ENCODE measurements at regions not wholly inside any gene's neighbourhood (a gene's known extent, or its start where the extent isn't known, plus 50 kb on each side); places are given as distances from the start of the nearest gene placed in this dataset.

DNA sequence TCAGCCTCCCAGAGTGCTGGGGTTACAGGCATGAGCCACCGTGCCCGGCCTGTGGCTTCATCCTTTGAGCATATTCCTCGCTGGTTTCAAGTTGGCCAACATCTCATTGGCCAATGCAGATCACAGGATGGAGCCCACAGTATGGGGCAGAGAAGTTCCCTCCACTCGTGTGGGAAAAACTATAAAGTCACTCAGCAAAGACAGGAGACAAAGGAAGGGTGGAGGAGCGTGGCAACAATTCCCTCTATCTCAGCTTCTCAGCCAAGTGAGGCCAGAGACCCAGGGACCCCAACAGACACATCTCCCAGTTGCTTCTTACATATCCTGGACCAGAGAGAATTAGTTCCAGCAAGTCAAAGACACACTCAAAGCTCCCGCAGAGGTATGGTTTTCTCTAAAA is 184.6 kb upstream of the SOX1 start (continued):
- TF ChIP-seq, protein P1, sequence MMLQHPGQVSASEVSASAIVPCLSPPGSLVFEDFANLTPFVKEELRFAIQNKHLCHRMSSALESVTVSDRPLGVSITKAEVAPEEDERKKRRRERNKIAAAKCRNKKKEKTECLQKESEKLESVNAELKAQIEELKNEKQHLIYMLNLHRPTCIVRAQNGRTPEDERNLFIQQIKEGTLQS (IDR thresholded peaks at IDR 0.05; ENCODE audit: borderline replicate concordance, extremely low read depth, low read depth, low read length) = no peak
- TF ChIP-seq NR2F1 (conservative IDR thresholded peaks at IDR 0.05) (no peak), GABPA (IDR thresholded peaks at IDR 0.05; ENCODE audit: low read depth) (no peak), HCFC1 (IDR thresholded peaks at IDR 0.05; ENCODE audit: low read length) (no peak), KDM1A (IDR thresholded peaks at IDR 0.05; ENCODE audit: borderline replicate concordance) (no peak), EZH2 (IDR thresholded peaks at IDR 0.05; ENCODE audit: borderline replicate concordance, control insufficient read depth, low read depth, low read length) (no peak)
- TF ChIP-seq, protein P2, sequence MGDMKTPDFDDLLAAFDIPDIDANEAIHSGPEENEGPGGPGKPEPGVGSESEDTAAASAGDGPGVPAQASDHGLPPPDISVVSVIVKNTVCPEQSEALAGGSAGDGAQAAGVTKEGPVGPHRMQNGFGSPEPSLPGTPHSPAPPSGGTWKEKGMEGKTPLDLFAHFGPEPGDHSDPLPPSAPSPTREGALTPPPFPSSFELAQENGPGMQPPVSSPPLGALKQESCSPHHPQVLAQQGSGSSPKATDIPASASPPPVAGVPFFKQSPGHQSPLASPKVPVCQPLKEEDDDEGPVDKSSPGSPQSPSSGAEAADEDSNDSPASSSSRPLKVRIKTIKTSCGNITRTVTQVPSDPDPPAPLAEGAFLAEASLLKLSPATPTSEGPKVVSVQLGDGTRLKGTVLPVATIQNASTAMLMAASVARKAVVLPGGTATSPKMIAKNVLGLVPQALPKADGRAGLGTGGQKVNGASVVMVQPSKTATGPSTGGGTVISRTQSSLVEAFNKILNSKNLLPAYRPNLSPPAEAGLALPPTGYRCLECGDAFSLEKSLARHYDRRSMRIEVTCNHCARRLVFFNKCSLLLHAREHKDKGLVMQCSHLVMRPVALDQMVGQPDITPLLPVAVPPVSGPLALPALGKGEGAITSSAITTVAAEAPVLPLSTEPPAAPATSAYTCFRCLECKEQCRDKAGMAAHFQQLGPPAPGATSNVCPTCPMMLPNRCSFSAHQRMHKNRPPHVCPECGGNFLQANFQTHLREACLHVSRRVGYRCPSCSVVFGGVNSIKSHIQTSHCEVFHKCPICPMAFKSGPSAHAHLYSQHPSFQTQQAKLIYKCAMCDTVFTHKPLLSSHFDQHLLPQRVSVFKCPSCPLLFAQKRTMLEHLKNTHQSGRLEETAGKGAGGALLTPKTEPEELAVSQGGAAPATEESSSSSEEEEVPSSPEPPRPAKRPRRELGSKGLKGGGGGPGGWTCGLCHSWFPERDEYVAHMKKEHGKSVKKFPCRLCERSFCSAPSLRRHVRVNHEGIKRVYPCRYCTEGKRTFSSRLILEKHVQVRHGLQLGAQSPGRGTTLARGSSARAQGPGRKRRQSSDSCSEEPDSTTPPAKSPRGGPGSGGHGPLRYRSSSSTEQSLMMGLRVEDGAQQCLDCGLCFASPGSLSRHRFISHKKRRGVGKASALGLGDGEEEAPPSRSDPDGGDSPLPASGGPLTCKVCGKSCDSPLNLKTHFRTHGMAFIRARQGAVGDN (IDR thresholded peaks at IDR 0.05) = no peak
- TF ChIP-seq, protein P3, sequence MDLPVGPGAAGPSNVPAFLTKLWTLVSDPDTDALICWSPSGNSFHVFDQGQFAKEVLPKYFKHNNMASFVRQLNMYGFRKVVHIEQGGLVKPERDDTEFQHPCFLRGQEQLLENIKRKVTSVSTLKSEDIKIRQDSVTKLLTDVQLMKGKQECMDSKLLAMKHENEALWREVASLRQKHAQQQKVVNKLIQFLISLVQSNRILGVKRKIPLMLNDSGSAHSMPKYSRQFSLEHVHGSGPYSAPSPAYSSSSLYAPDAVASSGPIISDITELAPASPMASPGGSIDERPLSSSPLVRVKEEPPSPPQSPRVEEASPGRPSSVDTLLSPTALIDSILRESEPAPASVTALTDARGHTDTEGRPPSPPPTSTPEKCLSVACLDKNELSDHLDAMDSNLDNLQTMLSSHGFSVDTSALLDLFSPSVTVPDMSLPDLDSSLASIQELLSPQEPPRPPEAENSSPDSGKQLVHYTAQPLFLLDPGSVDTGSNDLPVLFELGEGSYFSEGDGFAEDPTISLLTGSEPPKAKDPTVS (IDR thresholded peaks at IDR 0.05; ENCODE audit: low read depth, low read length) = no peak
- TF ChIP-seq, protein P4, sequence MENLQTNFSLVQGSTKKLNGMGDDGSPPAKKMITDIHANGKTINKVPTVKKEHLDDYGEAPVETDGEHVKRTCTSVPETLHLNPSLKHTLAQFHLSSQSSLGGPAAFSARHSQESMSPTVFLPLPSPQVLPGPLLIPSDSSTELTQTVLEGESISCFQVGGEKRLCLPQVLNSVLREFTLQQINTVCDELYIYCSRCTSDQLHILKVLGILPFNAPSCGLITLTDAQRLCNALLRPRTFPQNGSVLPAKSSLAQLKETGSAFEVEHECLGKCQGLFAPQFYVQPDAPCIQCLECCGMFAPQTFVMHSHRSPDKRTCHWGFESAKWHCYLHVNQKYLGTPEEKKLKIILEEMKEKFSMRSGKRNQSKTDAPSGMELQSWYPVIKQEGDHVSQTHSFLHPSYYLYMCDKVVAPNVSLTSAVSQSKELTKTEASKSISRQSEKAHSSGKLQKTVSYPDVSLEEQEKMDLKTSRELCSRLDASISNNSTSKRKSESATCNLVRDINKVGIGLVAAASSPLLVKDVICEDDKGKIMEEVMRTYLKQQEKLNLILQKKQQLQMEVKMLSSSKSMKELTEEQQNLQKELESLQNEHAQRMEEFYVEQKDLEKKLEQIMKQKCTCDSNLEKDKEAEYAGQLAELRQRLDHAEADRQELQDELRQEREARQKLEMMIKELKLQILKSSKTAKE (IDR thresholded peaks at IDR 0.05; ENCODE audit: low read depth, poor library complexity, severe bottlenecking) = no peak

Measured in GM12878 (cell line).